Chondrocyte (in vitro differentiated cells): ENCODE measurements at regions not wholly inside any gene's neighbourhood (a gene's known extent, or its start where the extent isn't known, plus 50 kb on each side); places are given as distances from the start of the nearest gene placed in this dataset.

ENCODE experiments used
- DNase-seq: peaks from one replicate; pipeline ENCODE4 v3.0.0; 2021; ENCODE audit warnings: mixed read lengths, low spot score
- H3K27ac Mint-ChIP-seq: one replicate; pipeline ENCODE4 v1.8.0; 2021; ENCODE audit warnings: mild to moderate bottlenecking, moderate library complexity, mixed read lengths; ENCODE audit not compliant: unreplicated experiment
- H3K27me3 Mint-ChIP-seq: 2 replicates; pipeline ENCODE4 v1.8.0; 2021; ENCODE audit warnings: low read depth, mixed read lengths
- H3K36me3 Mint-ChIP-seq: 2 replicates; pipeline ENCODE4 v1.8.0; 2021; ENCODE audit warnings: low read depth, mixed read lengths
- H3K4me1 Mint-ChIP-seq: 2 replicates; pipeline ENCODE4 v1.8.0; 2021; ENCODE audit warnings: low read depth, mild to moderate bottlenecking, mixed read lengths
- H3K4me3 Mint-ChIP-seq: one replicate; pipeline ENCODE4 v1.8.0; 2021; ENCODE audit warnings: mild to moderate bottlenecking, moderate library complexity, mixed read lengths; ENCODE audit not compliant: unreplicated experiment
- H3K9me3 Mint-ChIP-seq: 2 replicates; pipeline ENCODE4 v1.8.0; 2021; ENCODE audit warnings: low read depth, mixed read lengths
- TF ChIP-seq, protein P1 (sequence below): fragments of 200-600 bp; sonication (generic); IDR thresholded peaks from 2 replicates; pipeline ENCODE4 v1.5.0; 2021; ENCODE audit warnings: antibody characterized with exemption, mild to moderate bottlenecking, moderate library complexity

DNA sequence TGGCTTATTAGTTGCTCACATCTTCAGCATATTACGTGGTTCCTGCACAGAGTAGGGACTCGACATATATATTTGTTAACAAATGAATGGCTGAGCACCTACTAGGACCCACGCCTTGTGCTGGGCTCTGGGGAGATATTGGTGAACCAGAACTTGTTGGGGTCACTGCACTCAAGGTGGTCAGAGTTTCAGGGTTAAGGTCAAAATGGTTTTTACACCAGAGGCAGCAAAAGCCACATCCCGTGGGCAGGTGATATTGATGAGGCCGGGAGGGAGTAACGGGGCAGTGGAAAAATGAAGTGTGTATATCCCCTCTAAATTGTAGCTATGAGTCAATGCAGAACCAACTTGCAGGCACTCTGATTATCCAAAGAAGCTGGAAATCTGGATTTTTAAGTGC is 136.5 kb upstream of the KLF4 start:
- no peak overlapping the region for H3K27ac Mint-ChIP-seq
- H3K9me3 Mint-ChIP-seq, result no peaks in the 10 kb centered on the region
- H3K27me3 Mint-ChIP-seq, result no peaks in the 10 kb centered on the region
- H3K4me3 Mint-ChIP-seq, result no peak overlapping the region
- H3K4me1 Mint-ChIP-seq, result peaks cover 16% of the 10 kb centered on the region
- DNase-seq, result no peak
- H3K36me3 Mint-ChIP-seq, result no peaks in the 10 kb centered on the region
- TF ChIP-seq, protein P1, sequence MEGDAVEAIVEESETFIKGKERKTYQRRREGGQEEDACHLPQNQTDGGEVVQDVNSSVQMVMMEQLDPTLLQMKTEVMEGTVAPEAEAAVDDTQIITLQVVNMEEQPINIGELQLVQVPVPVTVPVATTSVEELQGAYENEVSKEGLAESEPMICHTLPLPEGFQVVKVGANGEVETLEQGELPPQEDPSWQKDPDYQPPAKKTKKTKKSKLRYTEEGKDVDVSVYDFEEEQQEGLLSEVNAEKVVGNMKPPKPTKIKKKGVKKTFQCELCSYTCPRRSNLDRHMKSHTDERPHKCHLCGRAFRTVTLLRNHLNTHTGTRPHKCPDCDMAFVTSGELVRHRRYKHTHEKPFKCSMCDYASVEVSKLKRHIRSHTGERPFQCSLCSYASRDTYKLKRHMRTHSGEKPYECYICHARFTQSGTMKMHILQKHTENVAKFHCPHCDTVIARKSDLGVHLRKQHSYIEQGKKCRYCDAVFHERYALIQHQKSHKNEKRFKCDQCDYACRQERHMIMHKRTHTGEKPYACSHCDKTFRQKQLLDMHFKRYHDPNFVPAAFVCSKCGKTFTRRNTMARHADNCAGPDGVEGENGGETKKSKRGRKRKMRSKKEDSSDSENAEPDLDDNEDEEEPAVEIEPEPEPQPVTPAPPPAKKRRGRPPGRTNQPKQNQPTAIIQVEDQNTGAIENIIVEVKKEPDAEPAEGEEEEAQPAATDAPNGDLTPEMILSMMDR, result no peak

DNA sequence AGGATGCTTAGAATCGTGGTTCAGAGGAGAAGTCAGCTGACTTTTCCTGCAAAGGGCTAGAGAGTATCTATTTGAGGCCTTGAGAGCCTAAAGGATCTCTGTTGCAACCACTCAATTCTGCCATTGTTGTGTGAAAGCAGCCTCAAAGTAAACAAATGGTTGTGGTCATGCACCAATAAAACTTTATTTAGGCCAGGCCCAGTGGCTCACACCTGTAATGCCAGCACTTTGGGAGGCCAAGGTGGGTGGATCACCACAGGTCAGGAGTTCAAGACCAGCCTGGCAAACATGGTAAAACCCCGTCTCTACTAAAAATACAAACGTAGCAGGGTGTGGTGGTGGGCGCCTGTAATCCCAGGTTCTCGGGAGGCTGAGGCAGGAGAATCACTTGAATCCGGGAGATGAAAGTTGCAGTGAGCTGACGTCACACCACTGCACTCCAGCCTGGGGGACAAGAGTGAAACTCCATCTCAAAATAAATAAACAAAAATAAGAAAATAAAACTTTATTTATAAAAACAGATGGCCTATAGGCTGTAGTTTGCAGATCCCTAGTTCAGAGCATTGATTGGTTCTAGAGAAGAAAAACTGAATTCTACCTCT is 135.9 kb upstream of the KLF4 start:
- Mint-ChIP-seq H3K27ac (no peak overlapping the region), H3K27me3 (no peaks in the 10 kb centered on the region), H3K9me3 (no peaks in the 10 kb centered on the region), H3K4me3 (no peak overlapping the region), H3K4me1 (peaks cover 16% of the 10 kb centered on the region), H3K36me3 (no peaks in the 10 kb centered on the region)
- TF ChIP-seq, protein P1, result no peak
- DNase-seq, result no peak

DNA sequence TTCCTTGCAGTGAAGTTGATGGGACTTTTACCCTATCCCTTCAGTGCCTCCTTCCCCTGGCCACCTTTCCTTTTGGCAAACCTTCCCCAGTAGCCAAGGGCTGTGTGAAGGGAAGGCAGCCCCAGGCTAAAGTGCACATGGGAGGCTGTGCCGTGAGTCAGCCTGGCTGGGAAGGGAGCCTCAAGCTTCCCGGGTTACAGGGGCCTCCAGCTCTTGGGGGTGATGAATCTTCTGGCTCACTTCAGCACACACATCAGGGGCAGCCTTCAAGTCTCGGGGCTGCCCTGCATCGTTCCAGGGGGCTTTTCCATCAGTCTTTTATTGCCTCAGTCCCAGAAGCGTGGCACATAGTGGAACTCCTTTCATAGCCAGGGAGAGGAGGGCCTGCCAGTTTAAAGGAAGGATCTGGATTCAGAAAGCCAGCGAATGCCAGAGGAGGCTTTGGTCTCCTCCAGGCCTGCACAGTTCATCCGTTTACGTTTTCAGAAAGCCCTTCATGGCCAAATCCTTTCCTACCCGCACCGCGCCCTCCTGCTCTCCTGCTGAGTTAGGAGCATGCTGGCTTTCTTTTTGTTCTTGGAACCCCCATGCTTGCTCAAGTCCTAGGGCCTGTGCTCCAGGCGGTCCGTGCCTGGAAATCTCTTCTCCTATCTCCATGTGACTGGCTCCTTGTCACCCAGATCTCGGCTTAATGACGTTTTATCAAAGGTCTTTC is 134.8 kb upstream of the KLF4 start:
- Mint-ChIP-seq H3K27ac (no peak overlapping the region), H3K9me3 (no peaks in the 10 kb centered on the region), H3K36me3 (no peaks in the 10 kb centered on the region), H3K27me3 (peaks cover 2% of the 10 kb centered on the region), H3K4me1 (peaks cover 16% of the 10 kb centered on the region), H3K4me3 (no peak overlapping the region)
- DNase-seq, result no peak
- TF ChIP-seq, protein P1, result no peak

GRCh38 chr9:107621436-107621835 is 131.9 kb upstream of the KLF4 start:
- peaks cover 3% of the 10 kb centered on the region for H3K27me3 Mint-ChIP-seq
- H3K4me3 Mint-ChIP-seq, result no peak overlapping the region
- H3K36me3 Mint-ChIP-seq, result no peaks in the 10 kb centered on the region
- TF ChIP-seq, protein P1, result no peak
- DNase-seq, result no peak
- peaks cover 8% of the 10 kb centered on the region for H3K4me1 Mint-ChIP-seq
- no peak overlapping the region for H3K27ac Mint-ChIP-seq
- H3K9me3 Mint-ChIP-seq, result no peaks in the 10 kb centered on the region

- TF ChIP-seq, protein P1, result no peak
- DNase-seq, result no peak
Measured at GRCh38 chr9:107620801-107621200, 131.2 kb upstream of the KLF4 start.

More at GRCh38 chr9:107620801-107621200, 131.2 kb upstream of the KLF4 start:
- Mint-ChIP-seq H3K4me1 (peaks cover 8% of the 10 kb centered on the region), H3K9me3 (no peaks in the 10 kb centered on the region), H3K27ac (no peak overlapping the region), H3K4me3 (no peak overlapping the region), H3K36me3 (no peaks in the 10 kb centered on the region), H3K27me3 (peaks cover 3% of the 10 kb centered on the region)
